Colon (tissue), 2 donors: ENCODE measurements at regions not wholly inside any gene's neighbourhood (a gene's known extent, or its start where the extent isn't known, plus 50 kb on each side); places are given as distances from the start of the nearest gene placed in this dataset.
"Not testable (repeated sequence)": the region's sequence is repeated elsewhere in the genome, so short reads cannot be mapped to it uniquely, and the experiment has no call there.

Source experiments
- FAIRE-seq: peaks from 2 replicates; lab custom pipeline; 2012; peaks lifted over from hg19 to GRCh38; lab: Jason Lieb, UNC
- donor health status: control.
- donor health status: control.

- no peak for FAIRE-seq
These were observed 479.2 kb downstream of the RPS29 start for GRCh38 chr14:49106741-49107667.

GRCh38 chr14:49105956-49106355 is 480.2 kb downstream of the RPS29 start:
- no peak for FAIRE-seq

DNA sequence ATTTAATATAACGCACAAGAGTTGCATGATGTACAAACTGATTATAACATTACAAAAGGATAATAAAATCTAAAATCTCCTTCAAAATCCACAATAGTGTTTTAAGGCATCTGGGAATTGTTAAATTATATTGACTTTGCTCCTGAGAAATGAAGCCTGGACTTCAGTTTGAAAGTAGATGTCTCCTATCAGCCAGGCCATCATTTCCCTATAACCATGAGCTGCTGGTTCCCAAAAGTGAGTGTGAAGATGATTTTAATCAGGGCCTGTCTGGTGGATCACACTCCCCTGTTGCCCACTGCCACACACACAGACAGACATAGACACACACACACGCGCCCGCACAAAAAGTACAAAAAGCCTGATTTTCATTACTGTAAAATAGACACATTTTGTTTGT is 480.7 kb downstream of the RPS29 start:
- FAIRE-seq = no peak

GRCh38 chr14:49092345-49092744 is 493.8 kb downstream of the RPS29 start:
- FAIRE-seq = no peak

DNA sequence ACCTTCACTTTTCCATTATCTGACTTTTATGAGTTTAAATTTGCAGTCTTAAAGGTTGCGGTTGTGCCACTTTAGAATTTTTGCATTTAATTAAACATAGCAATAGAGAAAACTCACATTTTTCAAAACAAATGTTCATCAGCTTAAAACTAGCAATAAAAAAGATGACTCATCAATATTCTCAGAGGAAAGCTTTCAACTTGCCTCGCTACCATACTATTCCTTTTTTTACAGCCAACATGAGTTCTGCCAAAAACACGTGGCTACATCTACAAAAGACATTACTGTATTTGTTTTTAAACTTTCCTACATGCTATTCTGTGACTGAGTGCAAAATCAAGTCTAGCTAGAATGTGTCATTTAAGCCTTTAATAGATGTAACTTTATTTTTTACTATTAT is 497.1 kb downstream of the RPS29 start:
- FAIRE-seq = no peak

GRCh38 chr14:49073292-49073691 is 512.9 kb downstream of the RPS29 start:
- not testable (repeated sequence) for FAIRE-seq

DNA sequence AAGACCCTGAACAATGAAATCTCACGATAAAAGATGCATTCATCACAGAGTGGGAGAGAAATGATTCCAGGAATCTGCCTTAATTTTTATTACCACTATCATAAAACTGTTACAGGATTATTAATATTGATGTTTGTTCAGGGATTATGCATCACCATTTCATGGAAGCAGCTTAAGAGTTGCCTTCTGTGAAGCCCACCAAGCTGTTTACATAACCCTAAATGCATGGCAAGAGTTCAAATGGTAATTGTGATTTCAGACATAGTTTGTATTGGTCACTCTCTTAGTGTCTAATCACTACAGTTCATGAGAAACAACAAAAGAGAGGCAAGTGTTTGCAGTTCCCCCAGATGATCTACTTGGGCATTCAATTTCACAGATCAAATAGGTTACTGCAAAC is 527.7 kb downstream of the RPS29 start:
- no peak for FAIRE-seq

DNA sequence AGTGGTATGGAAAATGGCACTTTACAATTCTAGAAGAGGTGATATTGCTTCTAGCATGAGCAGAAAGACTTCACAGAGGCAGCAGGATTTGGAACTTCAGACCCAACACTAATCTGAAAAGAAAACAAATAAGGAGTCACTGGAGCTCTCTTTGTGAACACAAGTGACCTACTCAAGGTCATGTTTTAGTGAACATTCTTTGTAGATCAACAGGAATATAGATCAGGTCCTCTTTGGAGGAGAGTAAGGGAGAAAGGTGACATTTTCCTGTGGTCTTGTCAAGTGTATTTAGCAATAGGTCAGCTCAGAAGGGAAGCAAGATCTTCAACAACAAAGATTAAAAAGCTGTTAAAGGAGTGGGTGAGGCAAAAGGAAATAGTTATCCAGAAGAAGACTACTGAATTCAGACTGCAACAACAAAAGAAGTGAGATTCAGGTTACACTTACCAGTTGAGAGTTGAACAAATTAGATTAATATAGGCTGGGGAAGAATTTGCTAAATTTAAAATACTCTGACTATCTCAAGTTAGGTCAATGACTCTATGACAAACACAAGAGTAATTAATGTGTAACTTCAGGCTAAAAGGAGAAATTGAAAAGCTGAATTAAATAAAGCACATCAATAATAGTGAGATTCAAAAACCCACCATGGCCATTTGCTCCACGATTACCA is 528.2 kb downstream of the RPS29 start:
- no peak for FAIRE-seq

DNA sequence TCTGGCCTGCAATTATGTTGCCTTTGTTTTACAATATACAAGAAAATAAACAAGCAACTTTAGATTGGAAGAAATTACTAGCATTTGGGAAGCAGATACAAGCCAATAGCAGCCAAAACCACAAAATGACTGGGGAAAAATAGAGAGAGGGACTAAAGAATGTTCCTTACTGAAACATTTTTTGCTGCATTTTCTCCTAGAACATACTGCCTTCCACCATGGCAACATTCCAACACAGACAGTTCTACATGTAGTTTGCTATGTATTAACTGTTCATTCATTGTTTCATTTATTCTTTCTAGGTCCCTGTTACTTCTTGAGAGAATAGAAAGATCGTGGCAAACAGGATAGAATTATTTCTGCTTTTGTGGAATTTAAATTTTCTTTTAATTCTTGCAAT is 530.2 kb downstream of the RPS29 start:
- no peak for FAIRE-seq

DNA sequence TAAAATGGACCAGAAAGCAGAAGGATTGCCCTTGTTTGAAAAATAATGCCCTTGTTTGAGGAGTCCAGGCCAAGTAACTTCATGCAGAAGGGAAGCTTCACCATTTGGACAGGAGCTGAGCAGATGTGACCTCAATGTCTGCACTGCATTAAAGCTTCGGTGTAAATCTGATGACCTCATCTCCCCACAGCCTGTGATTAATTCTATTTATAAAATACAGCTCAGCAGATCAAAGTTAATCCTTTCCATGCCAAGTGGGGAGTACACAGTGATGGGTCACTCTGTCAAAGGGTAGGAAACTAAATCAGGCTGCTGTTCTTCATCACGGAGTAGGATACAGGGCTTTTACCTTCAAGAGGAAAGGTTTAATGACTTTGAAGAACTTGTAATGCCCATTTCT is 533.7 kb downstream of the RPS29 start:
- no peak for FAIRE-seq

GRCh38 chr14:49051328-49052060 is 534.7 kb downstream of the RPS29 start:
- FAIRE-seq = no peak

GRCh38 chr14:49050822-49051221 is 535.4 kb downstream of the RPS29 start:
- no peak for FAIRE-seq

DNA sequence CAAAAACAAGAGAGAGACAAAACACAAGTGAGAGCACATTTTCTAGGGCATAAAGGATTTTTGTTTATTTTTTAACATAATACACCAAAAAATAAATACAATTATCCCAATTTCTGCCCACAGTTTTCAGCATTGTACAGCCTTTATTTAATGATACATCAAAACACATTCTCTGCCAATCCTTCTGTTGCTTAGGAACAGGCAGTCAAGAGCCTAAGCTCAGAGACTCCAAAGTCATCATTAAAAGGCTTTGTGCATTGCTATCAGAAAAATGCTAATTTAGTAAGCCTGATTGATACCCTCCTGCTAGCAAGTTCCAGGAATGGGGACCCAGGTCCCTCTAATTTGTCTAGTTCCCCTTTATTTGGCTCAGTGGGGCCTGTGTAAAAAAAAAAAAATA is 536.5 kb downstream of the RPS29 start:
- no peak for FAIRE-seq

DNA sequence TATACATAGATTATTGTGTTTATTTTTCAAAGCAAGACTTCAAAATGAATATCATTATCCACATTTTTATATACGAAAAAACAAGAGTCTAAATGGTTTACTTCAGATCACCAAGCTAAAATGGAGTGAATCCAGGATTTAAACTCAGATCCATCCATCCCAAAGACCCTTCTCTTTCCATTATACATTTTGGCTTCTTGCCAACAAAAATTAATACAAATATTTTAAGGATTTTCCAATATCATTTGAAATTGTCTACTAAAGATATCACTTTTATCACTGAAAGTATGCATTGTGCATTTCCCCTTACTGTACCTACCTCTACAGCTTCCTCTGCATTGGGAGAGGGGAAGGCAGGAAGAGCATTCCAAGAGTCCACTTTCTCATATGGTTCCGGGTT is 541.2 kb downstream of the RPS29 start:
- FAIRE-seq = no peak

DNA sequence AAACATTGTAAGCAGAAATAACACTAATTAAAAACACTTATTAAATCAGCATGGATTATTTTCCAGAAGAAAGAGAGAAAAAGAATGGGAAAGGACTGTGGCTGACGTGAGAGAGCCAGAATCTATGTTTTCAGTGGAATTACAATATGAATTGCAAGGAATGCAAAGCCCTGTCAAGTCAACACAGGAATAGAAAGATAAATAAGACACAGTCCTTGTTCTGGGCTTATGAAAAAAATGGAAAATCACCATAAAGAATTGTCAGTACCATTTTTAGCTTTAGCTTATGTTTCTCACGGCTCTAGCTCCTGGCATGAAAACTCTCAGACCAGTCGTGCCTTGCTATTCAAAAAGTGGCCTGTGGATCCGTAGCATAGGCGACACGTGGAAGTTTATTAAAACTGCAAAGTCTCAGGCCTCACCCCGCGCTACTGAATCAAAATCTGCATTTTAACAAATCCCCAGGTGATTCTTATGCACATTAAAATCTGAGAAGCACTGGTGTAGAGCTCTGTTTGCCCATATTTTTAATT is 549.1 kb downstream of the RPS29 start:
- FAIRE-seq = no peak

GRCh38 chr14:49036266-49036665 is 549.9 kb downstream of the RPS29 start:
- FAIRE-seq = no peak

- FAIRE-seq = no peak
These were observed 553.0 kb downstream of the RPS29 start for GRCh38 chr14:49033131-49033530.

DNA sequence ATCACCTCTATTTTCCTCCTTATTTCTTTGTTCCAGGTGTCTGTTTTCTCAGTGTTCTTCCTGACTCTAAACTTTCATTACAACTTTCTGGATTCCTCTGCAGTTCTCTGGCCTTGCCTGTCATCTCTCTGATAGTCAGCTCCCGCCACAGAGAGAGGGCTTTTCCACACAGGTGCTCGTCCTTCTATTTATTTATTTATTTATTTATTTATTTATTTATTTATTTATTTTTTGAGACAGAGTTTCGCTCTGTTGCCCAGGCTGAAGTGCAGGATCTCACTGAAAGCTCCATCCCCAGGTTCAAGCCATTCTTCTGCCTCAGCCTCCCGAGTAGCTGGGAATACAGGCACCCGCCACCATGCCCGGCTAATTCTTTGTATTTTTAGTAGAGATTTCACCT is 554.5 kb downstream of the RPS29 start:
- not testable (repeated sequence) for FAIRE-seq

DNA sequence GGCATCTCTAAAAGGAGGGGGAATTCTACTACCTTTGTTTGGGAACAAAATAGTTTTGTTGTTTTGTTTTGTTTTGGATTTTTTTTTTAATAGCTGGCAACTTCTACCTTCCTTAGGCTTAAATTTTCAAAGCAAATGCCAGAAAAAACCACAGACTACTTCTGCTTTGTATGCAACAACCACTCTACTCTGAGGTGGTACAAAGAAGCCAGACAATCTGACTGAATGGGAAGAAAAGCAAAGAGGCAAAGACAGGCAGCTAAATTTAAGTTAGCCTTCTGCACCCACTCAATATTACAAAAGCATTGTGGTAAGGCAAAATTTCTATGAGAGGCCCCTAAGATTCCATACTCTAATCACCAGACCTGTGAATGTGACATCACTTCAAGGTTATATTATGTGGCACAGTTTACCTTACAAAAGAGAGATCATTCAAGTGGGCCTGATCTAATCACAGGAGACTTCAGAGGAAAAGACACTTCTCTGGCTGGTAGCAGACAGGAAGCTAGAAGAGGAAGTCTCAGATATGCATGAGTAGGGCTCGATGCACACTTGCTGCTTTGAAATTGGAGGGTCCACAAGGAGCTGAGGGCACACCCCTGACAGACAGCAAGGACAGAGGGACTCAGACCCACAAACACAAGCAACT is 566.6 kb downstream of the RPS29 start:
- no peak for FAIRE-seq

DNA sequence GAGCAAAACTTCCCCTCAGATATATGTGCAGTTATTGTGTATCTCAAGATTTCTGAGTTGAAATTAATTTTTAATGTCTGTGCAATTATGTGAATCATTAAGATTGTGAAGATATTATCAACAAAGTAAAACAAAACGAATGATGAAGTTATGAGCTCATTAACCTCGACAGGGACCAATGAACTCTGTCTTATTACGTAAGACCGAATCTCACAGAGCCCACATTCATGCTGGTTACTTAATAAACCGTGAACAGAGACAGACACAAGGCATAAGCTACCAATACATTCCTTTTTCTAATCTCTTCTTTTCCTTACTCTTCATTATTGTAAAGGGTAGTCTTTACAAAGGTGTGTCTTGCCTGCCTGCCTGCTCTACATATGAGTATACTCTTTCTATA is 568.7 kb downstream of the RPS29 start:
- FAIRE-seq = no peak

DNA sequence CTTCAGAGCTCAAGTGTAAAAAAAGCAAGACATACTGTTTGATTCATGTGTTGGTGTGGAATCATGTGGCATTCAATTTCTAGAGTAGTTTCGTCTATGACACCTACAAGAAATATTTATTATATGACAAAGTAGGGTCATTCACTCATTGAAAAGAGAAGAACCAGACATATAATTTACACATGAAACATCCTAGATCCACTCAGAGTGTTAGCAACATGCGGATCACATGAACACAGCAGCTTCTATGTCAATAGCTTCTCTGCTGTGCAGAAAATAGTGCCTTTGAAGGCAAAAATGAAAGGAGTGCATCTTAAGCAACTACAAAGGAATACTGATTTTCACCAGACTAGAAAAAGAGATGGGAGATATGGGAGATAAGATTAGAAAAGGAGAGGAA is 569.8 kb downstream of the RPS29 start:
- FAIRE-seq = no peak

DNA sequence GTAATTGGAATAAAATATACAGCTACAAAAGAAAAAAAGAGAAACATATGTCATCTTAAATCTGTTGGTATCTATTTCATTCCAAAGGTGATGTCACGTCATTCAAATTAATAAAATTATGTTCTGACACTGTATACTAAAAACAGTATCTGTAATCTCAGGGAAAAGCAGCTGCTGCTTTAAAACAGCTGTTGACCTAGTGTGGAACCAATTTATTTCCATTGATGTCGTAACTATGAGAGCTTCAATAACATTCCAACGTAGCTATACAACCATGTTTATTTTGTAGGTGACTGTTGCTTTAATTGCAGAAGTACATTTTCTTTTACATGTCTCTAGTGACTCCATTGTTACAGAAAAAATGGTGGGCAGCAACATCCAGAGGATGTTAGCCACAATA is 571.7 kb downstream of the RPS29 start:
- FAIRE-seq = no peak
